ENCODE measurements at regions not wholly inside any gene's neighbourhood (a gene's known extent, or its start where the extent isn't known, plus 50 kb on each side); places are given as distances from the start of the nearest gene placed in this dataset.

DNA sequence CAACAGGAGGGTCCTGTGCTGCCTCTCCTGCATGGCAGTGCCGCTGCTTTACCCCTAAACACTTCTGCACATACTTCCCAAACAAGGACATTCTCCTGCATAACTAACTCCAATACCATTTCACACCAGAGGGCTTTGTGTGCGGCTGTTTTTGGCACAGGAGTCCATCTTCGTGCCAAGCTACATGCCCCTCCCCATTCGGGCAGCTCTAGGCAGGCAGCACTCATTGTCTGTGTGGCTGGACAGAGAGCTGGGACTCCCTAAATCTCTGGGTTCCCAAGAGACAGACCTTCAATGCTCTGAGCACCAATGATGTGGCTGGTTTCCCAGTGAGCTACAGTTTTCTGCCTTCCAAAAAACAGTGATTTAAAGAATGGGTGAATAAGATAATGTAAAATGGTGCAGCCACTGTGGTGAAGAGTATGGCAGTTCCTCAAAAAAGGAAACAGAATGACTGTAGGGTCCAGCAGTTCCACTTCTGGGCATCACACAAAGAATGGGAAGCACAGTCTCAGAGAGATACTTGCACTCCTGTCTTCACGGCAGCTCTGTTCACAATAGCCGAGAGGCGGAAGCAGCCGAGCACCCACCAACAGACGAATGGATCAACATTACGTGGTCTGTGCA, 80.3 kb upstream of the DUSP22 start:
- no peak for TF ChIP-seq POLR2AphosphoS5 (IDR thresholded peaks at IDR 0.05; ENCODE audit: low read depth, low read length)
- TF ChIP-seq POLR2A (IDR thresholded peaks at IDR 0.05; ENCODE audit: low read depth, low read length) = no peak
- TF ChIP-seq TAF1 (IDR thresholded peaks at IDR 0.05; ENCODE audit: borderline replicate concordance, low read depth, low read length) = no peak
